ENCODE measurements at regions not wholly inside any gene's neighbourhood (a gene's known extent, or its start where the extent isn't known, plus 50 kb on each side); places are given as distances from the start of the nearest gene placed in this dataset.

DNA sequence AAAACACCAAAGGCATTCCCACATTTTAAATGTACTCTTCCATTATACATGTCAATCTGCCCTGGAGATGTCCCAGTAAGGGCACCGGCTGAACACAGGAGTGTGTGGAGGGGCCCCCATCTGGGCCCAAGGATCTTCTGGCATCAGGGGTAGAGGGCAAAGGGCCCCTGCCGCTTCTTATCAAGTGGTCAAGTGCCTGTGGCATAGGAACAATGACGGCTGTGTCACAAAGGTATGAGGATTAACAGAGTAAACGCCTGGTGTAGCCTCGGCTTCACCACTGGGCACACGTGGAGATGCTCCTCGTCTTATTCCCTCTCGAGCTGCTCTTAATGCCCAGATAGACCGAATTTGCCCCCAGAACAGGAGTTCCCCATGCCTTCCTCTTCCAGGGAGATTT is 169.7 kb upstream of the GLI2 start:
- no peak for ATAC-seq
- intact Hi-C loops (cut with micrococcal nuclease) = no loop called here
- no peak for TF ChIP-seq ETV5 (CRISPR knock-in tag; IDR thresholded peaks at IDR 0.05; ENCODE audit: low read depth)
- no peak for TF ChIP-seq HDAC8 (tag; IDR thresholded peaks at IDR 0.05)
- TF ChIP-seq HNRNPLL (IDR thresholded peaks at IDR 0.05; ENCODE audit: low read depth, low read length, poor library complexity, severe bottlenecking) = no peak
- no peak for TF ChIP-seq ZNF12 (CRISPR knock-in tag; IDR thresholded peaks at IDR 0.05)
- TF ChIP-seq RUNX1 (IDR thresholded peaks at IDR 0.05; ENCODE audit: low read depth) = no peak
- no peak for TF ChIP-seq ELF2 (CRISPR knock-in tag; IDR thresholded peaks at IDR 0.05)
- TF ChIP-seq STAG1 (CRISPR knock-in tag; IDR thresholded peaks at IDR 0.05; ENCODE audit: borderline replicate concordance) = no peak
- no peak for TF ChIP-seq ZNF197 (CRISPR knock-in tag; IDR thresholded peaks at IDR 0.05; ENCODE audit: low read depth)
- no peak for TF ChIP-seq ZNF263 (CRISPR knock-in tag; IDR thresholded peaks at IDR 0.05; ENCODE audit: borderline replicate concordance)
- no peak for TF ChIP-seq MED1 (CRISPR knock-in tag; IDR thresholded peaks at IDR 0.05; ENCODE audit: borderline replicate concordance)
- no peak for TF ChIP-seq ZNF79 (CRISPR knock-in tag; IDR thresholded peaks at IDR 0.05; ENCODE audit: low read depth)
- TF ChIP-seq THRA (IDR thresholded peaks at IDR 0.05) = no peak
- TF ChIP-seq, protein P1, sequence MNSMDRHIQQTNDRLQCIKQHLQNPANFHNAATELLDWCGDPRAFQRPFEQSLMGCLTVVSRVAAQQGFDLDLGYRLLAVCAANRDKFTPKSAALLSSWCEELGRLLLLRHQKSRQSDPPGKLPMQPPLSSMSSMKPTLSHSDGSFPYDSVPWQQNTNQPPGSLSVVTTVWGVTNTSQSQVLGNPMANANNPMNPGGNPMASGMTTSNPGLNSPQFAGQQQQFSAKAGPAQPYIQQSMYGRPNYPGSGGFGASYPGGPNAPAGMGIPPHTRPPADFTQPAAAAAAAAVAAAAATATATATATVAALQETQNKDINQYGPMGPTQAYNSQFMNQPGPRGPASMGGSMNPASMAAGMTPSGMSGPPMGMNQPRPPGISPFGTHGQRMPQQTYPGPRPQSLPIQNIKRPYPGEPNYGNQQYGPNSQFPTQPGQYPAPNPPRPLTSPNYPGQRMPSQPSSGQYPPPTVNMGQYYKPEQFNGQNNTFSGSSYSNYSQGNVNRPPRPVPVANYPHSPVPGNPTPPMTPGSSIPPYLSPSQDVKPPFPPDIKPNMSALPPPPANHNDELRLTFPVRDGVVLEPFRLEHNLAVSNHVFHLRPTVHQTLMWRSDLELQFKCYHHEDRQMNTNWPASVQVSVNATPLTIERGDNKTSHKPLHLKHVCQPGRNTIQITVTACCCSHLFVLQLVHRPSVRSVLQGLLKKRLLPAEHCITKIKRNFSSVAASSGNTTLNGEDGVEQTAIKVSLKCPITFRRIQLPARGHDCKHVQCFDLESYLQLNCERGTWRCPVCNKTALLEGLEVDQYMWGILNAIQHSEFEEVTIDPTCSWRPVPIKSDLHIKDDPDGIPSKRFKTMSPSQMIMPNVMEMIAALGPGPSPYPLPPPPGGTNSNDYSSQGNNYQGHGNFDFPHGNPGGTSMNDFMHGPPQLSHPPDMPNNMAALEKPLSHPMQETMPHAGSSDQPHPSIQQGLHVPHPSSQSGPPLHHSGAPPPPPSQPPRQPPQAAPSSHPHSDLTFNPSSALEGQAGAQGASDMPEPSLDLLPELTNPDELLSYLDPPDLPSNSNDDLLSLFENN (IDR thresholded peaks at IDR 0.05; ENCODE audit: low read depth in 2 of 2, low read length in 2 of 2) = no peak
- TF ChIP-seq THRAP3 (IDR thresholded peaks at IDR 0.05; ENCODE audit: borderline replicate concordance) = no peak
- no peak for TF ChIP-seq ZNF717 (CRISPR knock-in tag; IDR thresholded peaks at IDR 0.05)
- no peak for TF ChIP-seq ZFP91 (CRISPR knock-in tag; IDR thresholded peaks at IDR 0.05)

More for the DNA sequence above, 169.7 kb upstream of the GLI2 start:
- Histone ChIP-seq H3K9me3 (replicated peaks; ENCODE audit: control insufficient read depth, insufficient read depth, low read depth, low read length) (no peaks in the 10 kb centered on the region), H2AFZ (ENCODE audit: low read depth, low read length) (no peak overlapping the region), H3K9ac (ENCODE audit: insufficient read depth in 1 of 2, low read depth in 2 of 2, low read length in 2 of 2) (no peak overlapping the region), H3K27ac (ENCODE audit: extremely low read depth, low read depth, low read length) (no peak overlapping the region), H4K20me1 (replicated peaks; ENCODE audit: control insufficient read depth, insufficient read depth, low read length) (peaks cover 6% of the 10 kb centered on the region; the same call in 1 of the 2 replicates), H3K36me3 (ENCODE audit: control insufficient read depth, insufficient read depth, low read length) (no peaks in the 10 kb centered on the region), H3K27me3 (ENCODE audit: control insufficient read depth in 2 of 2, insufficient read depth in 2 of 2, low read length in 2 of 2) (peaks cover 9 to 83% of the 10 kb centered on the region in 2 experiments; a peak in 4 of 5 replicates), H3K9me1 (ENCODE audit: control insufficient read depth, insufficient read depth, low read length) (peaks cover 2% of the 10 kb centered on the region), H3K4me3 (no peak overlapping the region), H3K4me2 (ENCODE audit: insufficient read depth, low read length) (no peak overlapping the region), H3K79me2 (ENCODE audit: control insufficient read depth, insufficient read depth, low read length) (no peaks in the 10 kb centered on the region), H3K4me1 (replicated peaks in 1 of 2; ENCODE audit: control insufficient read depth in 2 of 2, insufficient read depth in 2 of 2, low read length in 2 of 2) (no peaks in the 10 kb centered on the region)
- in situ Hi-C loops (cut with MboI) = no loop called here
- BruUV-seq (replicated peaks) = no TSS peak
- 0% methylated on average over 9 of the region's 9 CpGs for WGBS (ENCODE audit: insufficient coverage, low coverage, missing lambda C conversion rate)
- DNase-seq (ENCODE audit: extremely low read depth in 1 of 4, low spot score in 3 of 4) (no peak), FAIRE-seq (no peak)
- POLR2A ChIA-PET = no interaction called here
- CTCF ChIA-PET (ENCODE audit: low intra/inter-chr PET ratio) = no interaction called here
